ENCODE measurements at regions not wholly inside any gene's neighbourhood (a gene's known extent, or its start where the extent isn't known, plus 50 kb on each side); places are given as distances from the start of the nearest gene placed in this dataset.

GRCh38 chr7:139172775-139173174 is 58.3 kb upstream of the UBN2 start:
- no peak for TF ChIP-seq POLR2A (IDR thresholded peaks at IDR 0.05)
- TF ChIP-seq CTCF (IDR thresholded peaks at IDR 0.05) = no peak
